Renal pelvis (tissue), 1 donor: ENCODE measurements at regions not wholly inside any gene's neighbourhood (a gene's known extent, or its start where the extent isn't known, plus 50 kb on each side); places are given as distances from the start of the nearest gene placed in this dataset.

ENCODE experiments used
- DNase-seq: peaks from one replicate; pipeline ENCODE4 v3.0.0-alpha.2; 2013

- no peak for DNase-seq
Measured at GRCh38 chrX:9316096-9316495, 148.8 kb upstream of the TBL1X start.

- no peak for DNase-seq
Measured at GRCh38 chrX:9317176-9317575, 147.7 kb upstream of the TBL1X start.

GRCh38 chrX:9318213-9318612, 146.6 kb upstream of the TBL1X start:
- DNase-seq = no peak

GRCh38 chrX:9318766-9319165, 146.1 kb upstream of the TBL1X start:
- DNase-seq = no peak

DNA sequence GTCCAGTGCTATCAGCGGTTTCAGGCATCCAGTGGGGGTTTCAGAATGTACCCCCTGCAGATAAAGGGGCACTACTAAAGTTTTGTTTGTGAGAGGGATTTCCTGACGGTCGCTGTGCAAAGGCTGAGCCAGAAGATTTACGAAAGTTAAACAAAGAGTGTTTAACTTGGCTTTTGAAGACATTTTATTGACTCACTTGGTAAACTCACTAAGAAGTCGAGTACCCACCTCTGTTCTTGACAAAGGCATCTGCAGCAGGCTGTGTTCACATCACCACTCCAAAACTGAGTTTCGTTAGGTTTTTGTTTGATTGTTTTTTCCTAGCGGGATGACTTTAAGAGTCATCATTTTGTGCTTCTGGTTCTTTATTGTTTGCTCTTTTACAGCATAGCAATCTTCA, 143.9 kb upstream of the TBL1X start:
- DNase-seq = no peak

DNA sequence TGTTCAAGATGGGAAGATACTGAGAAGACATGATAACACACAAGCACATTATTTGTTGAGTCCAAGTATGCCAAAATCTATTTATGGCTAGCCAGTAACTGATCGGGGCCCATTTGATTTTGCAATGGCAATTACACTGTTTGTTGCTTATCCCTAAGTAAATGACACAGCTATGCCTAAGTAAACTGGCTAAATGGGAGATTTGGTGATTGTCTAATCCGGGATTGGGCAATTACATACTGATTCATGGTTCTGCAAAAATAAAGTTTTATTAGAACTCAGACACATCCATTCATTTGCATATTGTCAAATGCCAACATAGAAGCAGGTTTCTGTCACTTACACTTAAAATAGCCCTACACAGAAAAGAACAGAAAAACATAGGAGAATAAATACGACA, 140.2 kb upstream of the TBL1X start:
- no peak for DNase-seq

DNA sequence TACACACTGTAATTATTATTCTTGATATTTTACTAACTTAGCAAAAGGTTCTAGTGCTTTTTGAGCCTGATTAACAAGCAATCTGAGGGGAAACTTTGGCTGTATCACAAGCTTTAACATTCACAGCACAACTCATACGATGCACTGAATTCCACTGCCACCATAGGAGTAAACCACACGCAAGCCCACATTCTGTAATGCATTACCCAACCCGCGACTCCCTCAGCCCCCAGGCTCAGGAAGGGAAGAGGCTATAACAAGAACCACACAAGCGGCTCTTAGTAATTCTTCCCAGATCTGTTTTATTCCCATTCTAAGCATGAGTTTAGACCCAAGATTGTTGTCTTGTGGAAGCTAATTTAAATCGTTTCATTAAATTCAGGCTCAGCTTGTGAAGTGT, 138.5 kb upstream of the TBL1X start:
- no peak for DNase-seq

- no peak for DNase-seq
Measured at GRCh38 chrX:9327086-9327746, 137.6 kb upstream of the TBL1X start.

GRCh38 chrX:9327747-9328145, 137.1 kb upstream of the TBL1X start:
- no peak for DNase-seq

DNA sequence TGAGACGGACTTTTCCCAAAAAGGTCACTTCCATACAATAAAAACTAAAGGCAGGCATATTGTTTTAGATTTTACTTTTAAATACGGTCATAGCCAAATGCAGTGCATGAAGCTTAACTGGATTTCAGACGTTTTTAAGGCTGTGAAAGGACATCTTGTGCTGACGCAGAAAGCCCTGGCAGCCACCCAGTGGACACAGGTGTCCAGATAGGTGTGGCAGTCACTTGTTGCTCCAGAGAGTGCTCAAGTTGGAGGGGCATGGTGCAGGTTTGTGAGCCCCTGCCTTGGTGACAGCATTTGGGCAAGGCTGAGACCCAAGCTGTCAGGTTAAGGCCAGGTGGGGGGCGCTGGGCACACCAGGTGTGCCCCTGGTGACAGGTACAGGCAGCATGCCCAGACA, 135.8 kb upstream of the TBL1X start:
- DNase-seq = no peak

DNA sequence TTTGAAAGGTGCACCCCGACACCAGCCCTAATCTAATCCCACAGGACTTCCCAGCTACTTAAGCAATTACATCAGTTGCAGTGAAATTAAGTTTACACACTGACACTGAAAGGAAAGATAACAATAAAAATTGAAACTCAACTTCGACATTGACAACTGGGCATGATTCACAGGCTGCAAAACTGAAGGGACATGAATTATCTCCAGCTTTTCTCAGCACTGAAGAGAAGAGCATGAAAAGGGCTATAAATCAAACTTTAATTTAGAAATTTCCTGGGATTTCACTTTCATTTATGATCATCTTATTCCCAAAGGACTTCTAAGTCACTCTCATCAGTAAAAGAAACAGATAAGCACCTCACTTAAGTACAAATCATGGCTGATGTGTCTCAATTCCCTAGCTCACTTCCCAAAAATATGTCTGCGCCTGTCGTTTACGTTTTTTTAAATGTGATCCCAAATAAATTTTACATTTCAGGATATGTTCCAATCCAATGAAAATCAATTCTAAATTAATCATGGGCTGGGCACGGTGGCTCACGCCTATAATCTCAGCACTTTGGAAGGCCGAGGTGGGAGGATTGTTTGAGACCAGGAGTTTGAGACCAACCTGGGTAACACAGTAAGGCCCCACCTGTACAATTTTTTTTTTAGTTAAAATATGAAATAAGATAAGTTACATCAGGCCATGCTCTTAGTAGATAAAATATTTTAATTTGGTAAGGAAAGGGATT, 134.4 kb upstream of the TBL1X start:
- no peak for DNase-seq

- no peak for DNase-seq
Measured at GRCh38 chrX:9333873-9334560, 130.8 kb upstream of the TBL1X start.

DNA sequence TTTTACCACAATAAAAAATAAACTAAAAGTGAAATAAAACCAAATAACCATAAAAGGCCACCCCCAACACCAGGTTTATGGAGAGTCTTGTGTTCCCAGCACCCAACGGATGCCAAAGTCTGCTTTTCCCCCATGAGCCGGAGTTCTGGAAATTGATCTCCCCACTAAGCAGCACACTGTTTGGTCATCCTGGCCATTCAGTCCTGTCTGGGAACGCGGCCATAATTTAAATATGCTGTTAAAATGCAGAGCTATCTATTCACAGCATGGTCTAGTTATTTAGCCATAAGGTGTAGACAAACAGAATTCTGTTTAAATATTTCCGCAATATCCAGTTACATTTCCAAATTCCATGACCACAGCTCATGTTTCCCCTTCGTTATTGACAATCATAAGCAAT, 129.6 kb upstream of the TBL1X start:
- DNase-seq = no peak

DNA sequence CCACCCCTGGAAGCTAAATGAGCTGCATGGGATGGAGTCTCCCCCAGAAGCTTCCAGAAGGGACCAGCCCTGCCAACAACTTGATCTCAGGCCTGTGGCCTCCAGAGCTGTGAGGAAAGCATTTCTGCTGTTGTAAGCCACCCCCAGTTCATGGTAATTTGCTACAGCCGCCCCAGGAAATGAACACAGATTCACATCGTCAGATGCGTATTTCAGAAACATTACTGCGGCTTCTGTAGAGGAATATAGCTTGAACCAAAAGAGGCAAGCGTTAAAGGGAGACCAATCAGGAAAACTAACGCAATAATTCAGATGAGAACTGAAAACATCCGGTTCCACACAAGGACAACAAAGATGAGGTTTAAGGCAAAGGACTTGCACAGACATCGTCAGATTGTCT, 128.4 kb upstream of the TBL1X start:
- DNase-seq = no peak

- DNase-seq = no peak
Measured at GRCh38 chrX:9337046-9337445, 127.8 kb upstream of the TBL1X start.

DNA sequence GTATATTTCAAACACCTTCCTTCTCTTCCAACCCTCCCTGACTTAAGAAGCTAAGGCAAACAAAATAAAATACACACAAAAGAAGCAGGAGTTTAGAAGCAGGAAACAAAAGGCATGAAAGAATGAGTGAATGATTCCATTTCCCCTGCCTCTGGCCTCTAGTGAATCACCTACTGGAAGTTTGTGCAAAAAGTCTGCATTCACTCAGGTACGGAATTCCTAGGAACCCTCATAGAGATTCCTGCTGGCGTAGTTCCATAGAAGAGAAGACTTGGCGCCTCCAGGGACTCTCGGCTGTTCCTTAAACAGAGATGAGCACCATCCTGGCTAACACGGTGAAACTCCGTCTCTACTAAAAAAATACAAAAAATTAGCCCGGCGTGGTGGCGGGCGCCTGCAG, 125.9 kb upstream of the TBL1X start:
- DNase-seq = no peak

GRCh38 chrX:9339603-9340491, 125.0 kb upstream of the TBL1X start:
- DNase-seq = no peak

DNA sequence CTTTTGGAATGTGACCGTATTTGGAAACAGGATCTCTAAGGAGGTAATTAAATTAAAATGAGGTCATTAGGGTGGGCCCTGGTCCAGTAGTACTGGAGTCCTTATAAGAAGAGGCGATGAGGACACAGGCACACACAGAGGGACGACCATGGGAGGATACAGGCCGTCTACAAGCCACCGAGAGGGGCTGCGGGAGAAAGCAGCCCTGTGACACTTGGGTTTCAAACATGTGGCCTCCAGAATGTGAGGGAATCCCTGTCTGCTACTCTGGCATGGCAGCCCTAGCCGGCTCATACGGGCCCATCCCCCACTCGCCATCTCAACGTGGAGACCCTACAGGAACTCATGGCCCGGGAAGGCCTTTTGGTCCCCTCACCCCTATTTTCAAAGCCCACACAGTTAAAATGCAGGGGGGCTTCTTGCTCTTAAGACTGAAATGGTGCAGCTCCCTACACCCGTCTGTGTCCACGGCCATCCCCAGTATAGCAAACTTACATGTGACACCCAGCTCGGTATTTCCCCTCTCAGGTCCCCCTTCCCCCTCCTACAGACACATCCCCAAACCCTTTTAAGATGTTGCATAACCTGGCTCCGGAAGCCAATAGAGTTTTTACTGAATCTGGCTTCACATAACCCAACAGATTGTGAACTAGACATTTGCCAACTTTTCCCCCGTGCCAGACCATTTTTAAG, 124.1 kb upstream of the TBL1X start:
- no peak for DNase-seq

DNA sequence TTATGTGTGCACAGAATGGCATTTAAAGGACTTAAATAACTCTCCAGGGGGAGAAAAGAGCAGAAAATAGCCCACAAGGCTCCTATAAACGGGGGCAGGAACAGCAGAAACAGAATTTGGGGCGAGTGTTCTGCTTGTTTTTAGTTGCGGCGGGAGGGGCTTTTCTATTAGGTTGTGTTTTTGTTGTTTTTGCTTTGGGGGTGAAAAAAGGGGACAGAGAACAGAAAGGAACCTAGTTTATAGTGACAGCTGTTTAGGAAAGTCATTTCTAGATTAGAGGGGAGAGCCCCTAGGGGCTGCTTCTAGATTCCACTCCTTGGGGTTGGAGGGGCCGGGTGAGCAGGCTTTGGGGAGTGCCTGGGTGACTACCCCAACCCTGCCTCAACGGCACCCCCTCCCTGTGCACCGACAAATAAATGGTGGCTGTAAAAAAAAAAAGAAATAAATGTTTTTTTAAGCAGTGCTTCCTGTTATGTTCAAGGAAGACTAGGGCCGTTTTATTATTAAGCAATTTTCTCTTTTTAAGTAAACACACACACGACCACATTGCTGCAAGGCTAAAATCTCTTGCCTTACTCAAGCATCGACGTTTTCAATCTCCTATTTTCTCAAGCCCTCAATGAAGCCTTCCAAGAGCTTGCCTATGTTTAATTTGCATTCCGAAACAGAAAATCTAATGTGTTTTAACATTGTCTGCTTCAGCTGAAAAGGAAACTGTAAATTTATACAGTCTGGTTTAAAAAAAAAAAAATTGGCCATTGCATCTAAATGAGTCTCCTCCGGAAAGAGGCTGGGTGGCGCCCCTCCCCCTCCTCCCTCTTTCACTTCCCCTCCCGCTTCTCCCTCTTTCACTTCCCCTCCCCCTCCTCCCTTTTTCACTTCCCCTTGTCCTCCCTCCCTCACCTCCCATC, 123.3 kb upstream of the TBL1X start:
- peak; percentile 50 for DNase-seq

DNA sequence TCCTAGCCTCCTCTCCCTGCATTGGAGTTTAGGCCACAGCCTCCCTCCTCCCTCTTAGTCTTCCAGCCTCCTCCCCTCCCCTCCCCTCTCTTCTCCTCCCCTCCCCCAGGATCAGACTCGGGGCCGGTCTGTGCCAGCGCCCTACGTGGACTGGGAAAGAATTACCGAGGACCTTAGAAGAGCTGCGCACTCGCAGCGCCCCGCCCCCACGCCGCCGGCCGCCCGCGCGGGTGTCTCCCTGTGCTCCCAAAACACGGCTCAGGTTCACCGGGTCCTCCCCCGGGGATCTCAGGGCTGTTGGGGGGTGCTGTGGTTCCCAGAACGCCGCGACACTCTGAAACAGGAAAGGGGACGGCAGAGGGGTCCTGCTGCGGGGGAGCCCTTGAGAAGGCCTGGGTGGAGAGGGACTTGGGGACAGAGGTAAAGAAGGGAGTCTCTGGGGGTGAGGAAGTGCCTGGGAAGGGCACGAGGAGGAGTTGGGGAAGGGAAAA, 122.3 kb upstream of the TBL1X start:
- DNase-seq = peak; percentile 82
